ENCODE measurements at regions not wholly inside any gene's neighbourhood (a gene's known extent, or its start where the extent isn't known, plus 50 kb on each side); places are given as distances from the start of the nearest gene placed in this dataset.

GRCh38 chr6:74277777-74278186, 581.8 kb downstream of the CD109 start:
- no peak for TF ChIP-seq CTCF (IDR thresholded peaks at IDR 0.05; ENCODE audit: low read depth, low read length)
- Histone ChIP-seq H3K4me1 (no peaks in the 10 kb centered on the region), H3K27me3 (no peaks in the 10 kb centered on the region), H3K4me3 (ENCODE audit: low read depth, low read length) (no peak overlapping the region), H3K36me3 (no peaks in the 10 kb centered on the region), H3K9me3 (no peaks in the 10 kb centered on the region)
- peak; percentile 4 for DNase-seq

- no peak for DNase-seq
- no peak for TF ChIP-seq CTCF (IDR thresholded peaks at IDR 0.05; ENCODE audit: low read depth, low read length)
- Histone ChIP-seq H3K4me1 (no peaks in the 10 kb centered on the region), H3K4me3 (ENCODE audit: low read depth, low read length) (no peak overlapping the region), H3K36me3 (no peaks in the 10 kb centered on the region), H3K27me3 (no peaks in the 10 kb centered on the region), H3K9me3 (no peaks in the 10 kb centered on the region)
Observed at GRCh38 chr6:74273541-74273940, 577.5 kb downstream of the CD109 start.

GRCh38 chr6:74269600-74269858, 573.5 kb downstream of the CD109 start:
- H3K4me3 ChIP-seq (ENCODE audit: low read depth, low read length) = no peak overlapping the region
- no peak for DNase-seq
- no peaks in the 10 kb centered on the region for H3K36me3 ChIP-seq
- H3K27me3 ChIP-seq = no peaks in the 10 kb centered on the region
- no peaks in the 10 kb centered on the region for H3K4me1 ChIP-seq
- TF ChIP-seq CTCF (IDR thresholded peaks at IDR 0.05; ENCODE audit: low read depth, low read length) = no peak
- H3K9me3 ChIP-seq = no peaks in the 10 kb centered on the region

GRCh38 chr6:74268815-74269599, 573.0 kb downstream of the CD109 start:
- H3K36me3 ChIP-seq = no peaks in the 10 kb centered on the region
- no peak for DNase-seq
- TF ChIP-seq CTCF (IDR thresholded peaks at IDR 0.05; ENCODE audit: low read depth, low read length) = no peak
- H3K27me3 ChIP-seq = no peaks in the 10 kb centered on the region
- H3K4me1 ChIP-seq = no peaks in the 10 kb centered on the region
- H3K4me3 ChIP-seq (ENCODE audit: low read depth, low read length) = no peak overlapping the region
- H3K9me3 ChIP-seq = no peaks in the 10 kb centered on the region

- no peaks in the 10 kb centered on the region for H3K9me3 ChIP-seq
- H3K4me1 ChIP-seq = no peaks in the 10 kb centered on the region
- no peak overlapping the region for H3K4me3 ChIP-seq (ENCODE audit: low read depth, low read length)
- H3K27me3 ChIP-seq = no peaks in the 10 kb centered on the region
- DNase-seq = no peak
- TF ChIP-seq CTCF (IDR thresholded peaks at IDR 0.05; ENCODE audit: low read depth, low read length) = no peak
- no peaks in the 10 kb centered on the region for H3K36me3 ChIP-seq
Observed at GRCh38 chr6:74259981-74260380, 564.0 kb downstream of the CD109 start.

- Histone ChIP-seq H3K27me3 (no peaks in the 10 kb centered on the region), H3K36me3 (no peaks in the 10 kb centered on the region), H3K9me3 (no peaks in the 10 kb centered on the region), H3K4me3 (ENCODE audit: low read depth, low read length) (no peak overlapping the region), H3K4me1 (no peaks in the 10 kb centered on the region)
- no peak for TF ChIP-seq CTCF (IDR thresholded peaks at IDR 0.05; ENCODE audit: low read depth, low read length)
- DNase-seq = no peak
Observed at GRCh38 chr6:74256781-74257180, 560.8 kb downstream of the CD109 start.
